ENCODE measurements at regions not wholly inside any gene's neighbourhood (a gene's known extent, or its start where the extent isn't known, plus 50 kb on each side); places are given as distances from the start of the nearest gene placed in this dataset.
A peak's percentile ranks its signal among the peaks of the same experiment; 100 is the strongest.
"Not testable (repeated sequence)": the region's sequence is repeated elsewhere in the genome, so short reads cannot be mapped to it uniquely, and the experiment has no call there.

- CTCF ChIA-PET (ENCODE audit: partially characterized antibody): interaction anchor here (0.8 kb wide), 1 partner anchor 75 kb away, joined by 3 read pairs; no protein-coding TSS in a partner anchor
Observed at GRCh38 chr16:65813879-65814278, 552.6 kb upstream of the CDH5 start.

More at GRCh38 chr16:65813879-65814278, 552.6 kb upstream of the CDH5 start:
- H3K23ac ChIP-seq (ENCODE audit: insufficient read length); H4K91ac ChIP-seq (replicated peaks; ENCODE audit: insufficient read length, low read length); H2AFZ ChIP-seq (ENCODE audit: low read length); H3K27ac ChIP-seq (ENCODE audit: low read depth, low read length); H2BK12ac ChIP-seq (ENCODE audit: low read depth, low read length); H4K5ac ChIP-seq (ENCODE audit: insufficient read length, low read depth, low read length); H3K4me3 ChIP-seq (ENCODE audit: extremely low read depth in 1 of 4, insufficient read depth in 2 of 4, low read depth in 3 of 4, low read length in 4 of 4); H4K20me1 ChIP-seq (replicated peaks in 1 of 2; ENCODE audit: control insufficient read depth in 1 of 2, insufficient read depth in 2 of 2, low read length in 2 of 2); H3K9ac ChIP-seq (replicated peaks in 1 of 4; ENCODE audit: extremely low read depth in 1 of 4, low read depth in 3 of 4, low read length in 3 of 4); FAIRE-seq; H3K36me3 ChIP-seq (ENCODE audit: control insufficient read depth in 2 of 4, insufficient read depth in 4 of 4, low read length in 3 of 4); H2AK5ac ChIP-seq (ENCODE audit: low read depth, low read length); H3K79me2 ChIP-seq (ENCODE audit: control insufficient read depth in 1 of 2, insufficient read depth in 2 of 2, low read length in 2 of 2); H3K9me3 ChIP-seq (ENCODE audit: insufficient read depth in 2 of 2, low read depth in 1 of 2, low read length in 1 of 2); DNase-seq (ENCODE audit: low read depth in 1 of 2, low spot score in 2 of 2); H3K18ac ChIP-seq (ENCODE audit: extremely low read depth, low read length); H2BK5ac ChIP-seq (ENCODE audit: low read depth, low read length); H3K4me2 ChIP-seq (ENCODE audit: insufficient read depth in 1 of 2, low read depth in 2 of 2, low read length in 2 of 2); H3K27me3 ChIP-seq (replicated peaks in 1 of 4; ENCODE audit: control insufficient read depth in 3 of 4, extremely low read depth in 1 of 4, insufficient read depth in 3 of 4, low read length in 3 of 4); H3K14ac ChIP-seq (ENCODE audit: insufficient read length); H4K8ac ChIP-seq (ENCODE audit: extremely low read depth, insufficient read depth, low read length); H2BK120ac ChIP-seq (replicated peaks; ENCODE audit: low read depth, low read length); H3K56ac ChIP-seq (replicated peaks; ENCODE audit: insufficient read length, low read depth, low read length); H3K4ac ChIP-seq (replicated peaks; ENCODE audit: insufficient read length, low read depth, low read length); H3K23me2 ChIP-seq (ENCODE audit: low read depth, low read length); H3K79me1 ChIP-seq (ENCODE audit: low read depth, low read length): not testable (repeated sequence)
- H3K4me1 ChIP-seq (replicated peaks in 1 of 4; ENCODE audit: control insufficient read depth in 3 of 4, insufficient read depth in 4 of 4, low read length in 3 of 4): peaks cover 0 to 12% (median 6%) of the 10 kb centered on the region in 4 experiments; a peak in 5 of 7 replicates
- WGBS, 2 experiments (ENCODE audit: extremely low coverage in 1 of 2, insufficient coverage in 1 of 2, insufficient read length in 1 of 2, insufficient replicate concordance in 2 of 2, low coverage in 1 of 2, low lambda C conversion rate in 2 of 2, missing lambda C conversion rate in 1 of 2): 86% methylated on average over 7 of the region's 7 CpGs; no CpG with 5 or more reads in 1 of the 2 experiments
- H2BK20ac ChIP-seq (ENCODE audit: low read length): peak overlapping the region; percentile 93
- POLR2A ChIA-PET (ENCODE audit: partially characterized antibody): interaction anchor here (0.6 kb wide), 1 partner anchor 113 kb away, joined by 3 read pairs; no protein-coding TSS in a partner anchor
- H2BK15ac ChIP-seq (ENCODE audit: low read length): peak overlapping the region; percentile 46; the same call in 1 of the 2 replicates

Data from H1 (cell line).